Activated CD8-positive, alpha-beta T cell treated with anti-CD3 and anti-CD28 coated beads for 36 hours (primary cell): ENCODE measurements at regions not wholly inside any gene's neighbourhood (a gene's known extent, or its start where the extent isn't known, plus 50 kb on each side); places are given as distances from the start of the nearest gene placed in this dataset.
"Not testable (repeated sequence)": the region's sequence is repeated elsewhere in the genome, so short reads cannot be mapped to it uniquely, and the experiment has no call there.

Experiments
- ATAC-seq: fragments of 200-7000 bp; cut with Tn5 transposase; one replicate; pipeline ENCODE4 v1.10.0; 2021; ENCODE audit warnings: mild to moderate bottlenecking, moderate library complexity
- CTCF ChIA-PET: fragments of 350-600 bp; sonication (Branson Sonifier 250); formaldehyde crosslinking; loops from one replicate; lab custom pipeline; 2021; ENCODE audit warnings: antibody characterized with exemption; lab: Charles Lee
- POLR2A ChIA-PET: fragments of 350-600 bp; sonication (Branson Sonifier 250); formaldehyde crosslinking; loops from one replicate; lab custom pipeline; 2021; ENCODE audit warnings: antibody characterized with exemption; lab: Charles Lee
- DNase-seq: peaks from one replicate; pipeline ENCODE4 v3.0.0-alpha.2; 2020
- H3K27ac Mint-ChIP-seq: one replicate; pipeline ENCODE4 v1.8.0; 2021; ENCODE audit warnings: mild to moderate bottlenecking, mixed read lengths
- H3K27me3 Mint-ChIP-seq: one replicate; pipeline ENCODE4 v1.8.0; 2021; ENCODE audit warnings: mixed read lengths
- H3K36me3 Mint-ChIP-seq: one replicate; pipeline ENCODE4 v1.8.0; 2021; ENCODE audit warnings: low read depth, mixed read lengths
- H3K4me1 Mint-ChIP-seq: one replicate; pipeline ENCODE4 v1.8.0; 2021; ENCODE audit warnings: low read depth, mixed read lengths
- H3K4me3 Mint-ChIP-seq: one replicate; pipeline ENCODE4 v1.8.0; 2021; ENCODE audit warnings: mild to moderate bottlenecking, moderate library complexity, mixed read lengths
- H3K9me3 Mint-ChIP-seq: one replicate; pipeline ENCODE4 v1.8.0; 2021; ENCODE audit warnings: mixed read lengths
- CTCF ChIP-seq: fragments of 200-600 bp; IDR thresholded peaks from one replicate; pipeline ENCODE4 v1.8.0; 2022; ENCODE audit warnings: antibody characterized with exemption, mild to moderate bottlenecking
- intact Hi-C: fragments of 100-400 bp; cut with micrococcal nuclease; formaldehyde crosslinking; loops from one replicate; pipeline ENCODE4 v1.10.0; 2022

- TF ChIP-seq CTCF = no peak
- Mint-ChIP-seq H3K9me3 (peaks cover 14% of the 10 kb centered on the region), H3K4me3 (no peak overlapping the region), H3K27ac (no peak overlapping the region), H3K27me3 (no peaks in the 10 kb centered on the region), H3K4me1 (no peaks in the 10 kb centered on the region), H3K36me3 (no peaks in the 10 kb centered on the region)
- POLR2A ChIA-PET = no interaction called here
- intact Hi-C loops = no loop called here
- CTCF ChIA-PET = no interaction called here
- DNase-seq (no peak), ATAC-seq (no peak)
Observed at GRCh38 chrX:465418-466215, 78.9 kb upstream of the PPP2R3B start.

GRCh38 chrX:466836-467235 lies 80.1 kb upstream of the PPP2R3B start:
- H3K27me3 Mint-ChIP-seq, intact Hi-C loops, POLR2A ChIA-PET, H3K4me1 Mint-ChIP-seq, DNase-seq, CTCF ChIA-PET, H3K36me3 Mint-ChIP-seq, ATAC-seq, H3K4me3 Mint-ChIP-seq, H3K9me3 Mint-ChIP-seq, H3K27ac Mint-ChIP-seq: not testable (repeated sequence)

DNA sequence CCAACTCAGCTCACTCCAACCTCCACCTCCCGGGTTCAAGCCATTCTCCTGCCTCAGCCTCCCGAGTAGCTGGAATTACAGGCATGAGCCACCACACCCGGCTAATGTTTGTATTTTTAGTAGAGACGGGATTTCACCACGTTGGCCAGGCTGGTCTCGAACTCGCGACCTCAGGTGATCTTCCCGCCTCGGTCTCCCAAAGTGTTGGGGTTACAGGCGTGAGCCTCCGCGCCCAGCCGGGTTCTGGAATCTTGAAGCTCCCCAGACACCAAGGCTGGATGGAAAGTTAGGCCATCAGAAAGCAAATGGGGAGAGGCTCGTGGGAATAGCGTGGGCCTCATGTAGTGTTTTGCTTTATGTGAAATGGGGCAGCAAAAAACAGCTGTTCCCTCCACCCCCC lies 81.0 kb upstream of the PPP2R3B start:
- H3K27ac Mint-ChIP-seq, CTCF ChIA-PET, H3K4me3 Mint-ChIP-seq: not testable (repeated sequence)

DNA sequence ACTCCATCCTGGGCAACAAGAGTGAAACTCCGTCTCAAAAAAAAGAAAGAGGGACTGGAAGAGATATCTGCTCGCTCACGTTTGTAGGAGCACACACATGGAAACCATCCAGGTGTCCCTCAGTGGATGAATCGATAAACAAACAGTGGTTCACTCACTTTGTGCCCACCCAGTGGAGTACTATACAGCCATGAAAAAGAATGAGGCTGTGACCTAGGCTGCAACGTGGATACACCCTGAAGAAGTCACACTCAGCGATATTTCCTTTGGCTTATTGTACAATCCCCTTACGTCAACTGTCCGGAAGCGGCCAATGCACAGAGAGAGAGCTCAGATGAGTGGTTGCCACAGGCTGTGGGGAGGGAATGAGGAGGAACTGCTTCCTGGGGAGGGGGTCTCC lies 82.3 kb upstream of the PPP2R3B start:
- Mint-ChIP-seq H3K27me3 (no peaks in the 10 kb centered on the region), H3K4me3 (no peak overlapping the region), H3K4me1 (no peaks in the 10 kb centered on the region), H3K27ac (no peak overlapping the region), H3K36me3 (no peaks in the 10 kb centered on the region), H3K9me3 (peaks cover 5% of the 10 kb centered on the region)
- CTCF ChIA-PET = no interaction called here
- no peak for DNase-seq
- intact Hi-C loops = no loop called here
- no peak for TF ChIP-seq CTCF
- POLR2A ChIA-PET = no interaction called here
- ATAC-seq = no peak

More for the DNA sequence above, 81.0 kb upstream of the PPP2R3B start:
- H3K9me3 Mint-ChIP-seq, DNase-seq, POLR2A ChIA-PET, intact Hi-C loops, ATAC-seq, H3K27me3 Mint-ChIP-seq, H3K36me3 Mint-ChIP-seq, H3K4me1 Mint-ChIP-seq: not testable (repeated sequence)

DNA sequence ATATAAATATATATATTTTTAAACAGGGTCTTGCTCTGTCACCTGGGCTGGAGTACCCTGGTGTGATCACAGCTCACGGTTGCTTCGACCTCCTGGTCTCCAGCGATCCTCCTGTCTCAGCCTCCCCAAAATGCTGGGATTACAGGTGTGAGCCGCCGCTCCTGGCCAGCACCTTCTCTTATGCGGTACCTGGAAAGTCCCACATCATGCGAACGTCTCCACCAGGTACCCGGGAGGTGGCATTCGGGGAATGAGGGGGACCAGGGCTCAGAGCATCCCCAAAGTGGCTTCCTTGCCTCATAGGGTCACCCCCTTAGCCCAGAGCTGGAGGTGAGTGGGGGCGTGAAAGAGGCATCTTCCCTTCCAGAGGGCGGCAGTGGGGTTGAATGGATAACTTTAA lies 84.0 kb upstream of the PPP2R3B start:
- Mint-ChIP-seq H3K36me3 (no peaks in the 10 kb centered on the region), H3K27ac (no peak overlapping the region), H3K27me3 (no peaks in the 10 kb centered on the region), H3K4me1 (no peaks in the 10 kb centered on the region), H3K4me3 (no peak overlapping the region), H3K9me3 (peaks cover 5% of the 10 kb centered on the region)
- ATAC-seq = no peak
- TF ChIP-seq CTCF = no peak
- ChIA-PET CTCF (no interaction called here), POLR2A (no interaction called here)
- no peak for DNase-seq
- intact Hi-C loops = no loop called here

GRCh38 chrX:471281-471680 lies 84.6 kb upstream of the PPP2R3B start:
- Mint-ChIP-seq H3K9me3 (peaks cover 5% of the 10 kb centered on the region), H3K4me1 (no peaks in the 10 kb centered on the region)
- POLR2A ChIA-PET = no interaction called here

DNA sequence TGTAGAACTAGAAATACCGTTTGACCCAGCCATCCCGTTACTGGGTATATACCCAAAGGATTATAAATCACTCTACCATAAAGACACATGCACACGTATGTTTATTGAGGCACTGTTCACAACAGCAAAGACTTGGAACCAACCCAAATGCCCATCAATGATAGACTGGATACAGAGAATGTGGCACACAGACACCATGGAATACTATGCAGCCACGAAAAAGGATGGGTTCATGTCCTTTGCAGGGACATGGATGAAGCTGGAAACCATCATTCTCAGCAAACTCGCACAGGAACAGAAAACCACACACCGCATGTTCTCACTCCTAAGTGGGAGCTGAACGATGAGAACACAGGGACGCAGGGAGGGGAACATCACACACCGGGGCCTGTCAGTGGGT lies 85.6 kb upstream of the PPP2R3B start:
- ATAC-seq, DNase-seq, POLR2A ChIA-PET, H3K27ac Mint-ChIP-seq, H3K27me3 Mint-ChIP-seq, H3K4me3 Mint-ChIP-seq, CTCF ChIA-PET, intact Hi-C loops, H3K9me3 Mint-ChIP-seq, H3K36me3 Mint-ChIP-seq, H3K4me1 Mint-ChIP-seq: not testable (repeated sequence)

More at GRCh38 chrX:471281-471680, 84.6 kb upstream of the PPP2R3B start:
- CTCF ChIA-PET = no interaction called here
- no peak for TF ChIP-seq CTCF
- intact Hi-C loops = no loop called here
- H3K4me3 Mint-ChIP-seq = no peak overlapping the region
- H3K27me3 Mint-ChIP-seq = no peaks in the 10 kb centered on the region
- no peaks in the 10 kb centered on the region for H3K36me3 Mint-ChIP-seq
- no peak overlapping the region for H3K27ac Mint-ChIP-seq
- ATAC-seq = no peak
- DNase-seq = no peak
